NB4 (cell line): ENCODE measurements at regions not wholly inside any gene's neighbourhood (a gene's known extent, or its start where the extent isn't known, plus 50 kb on each side); places are given as distances from the start of the nearest gene placed in this dataset.

Experiments used
- MYC ChIP-seq: IDR thresholded peaks from 2 replicates; pipeline ENCODE4 v1.6.1; 2011; ENCODE audit warnings: low read depth, low read length
- POLR2A ChIP-seq: IDR thresholded peaks from 2 replicates; pipeline ENCODE4 v1.6.1; 2011; ENCODE audit warnings: mild to moderate bottlenecking; ENCODE audit not compliant: insufficient read length; ENCODE audit errors: extremely low read depth
- TF ChIP-seq, protein P1 (sequence below): IDR thresholded peaks from one replicate; pipeline ENCODE4 v1.5.1; 2012; ENCODE audit warnings: low read depth, low read length

DNA sequence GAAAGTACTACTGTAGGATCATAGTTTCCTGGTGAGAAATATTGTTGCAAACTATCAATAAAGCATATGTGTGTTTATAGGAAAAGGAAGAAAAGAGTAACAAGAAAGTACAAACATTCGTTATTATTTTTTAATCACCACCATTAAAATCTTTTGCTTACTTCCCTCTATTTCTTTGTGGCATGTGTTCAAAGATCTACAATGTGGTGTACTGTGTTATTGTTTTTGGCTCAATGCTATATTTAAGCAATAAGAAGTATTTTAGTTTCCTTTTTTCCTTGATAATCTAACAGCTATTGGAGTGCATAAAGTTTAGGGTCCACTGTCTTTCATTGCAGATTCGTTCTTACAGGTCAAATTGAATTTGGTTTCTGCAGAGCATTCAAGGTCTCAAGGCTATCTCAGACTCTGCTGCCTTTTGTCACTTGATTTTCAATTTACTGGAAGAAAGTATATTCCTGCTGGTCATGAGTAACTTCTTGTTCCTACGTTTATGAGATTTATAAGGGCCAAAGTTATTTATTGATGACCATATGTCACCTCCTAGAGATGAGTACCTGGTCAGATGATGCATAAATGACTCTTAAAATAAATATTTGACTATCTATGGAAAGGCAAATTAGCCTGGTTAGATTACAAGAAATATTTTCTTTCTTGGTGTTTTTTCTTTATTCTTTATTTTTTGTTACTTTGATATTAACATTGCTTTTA is 323.0 kb downstream of the TMEM167A start:
- TF ChIP-seq, protein P1, sequence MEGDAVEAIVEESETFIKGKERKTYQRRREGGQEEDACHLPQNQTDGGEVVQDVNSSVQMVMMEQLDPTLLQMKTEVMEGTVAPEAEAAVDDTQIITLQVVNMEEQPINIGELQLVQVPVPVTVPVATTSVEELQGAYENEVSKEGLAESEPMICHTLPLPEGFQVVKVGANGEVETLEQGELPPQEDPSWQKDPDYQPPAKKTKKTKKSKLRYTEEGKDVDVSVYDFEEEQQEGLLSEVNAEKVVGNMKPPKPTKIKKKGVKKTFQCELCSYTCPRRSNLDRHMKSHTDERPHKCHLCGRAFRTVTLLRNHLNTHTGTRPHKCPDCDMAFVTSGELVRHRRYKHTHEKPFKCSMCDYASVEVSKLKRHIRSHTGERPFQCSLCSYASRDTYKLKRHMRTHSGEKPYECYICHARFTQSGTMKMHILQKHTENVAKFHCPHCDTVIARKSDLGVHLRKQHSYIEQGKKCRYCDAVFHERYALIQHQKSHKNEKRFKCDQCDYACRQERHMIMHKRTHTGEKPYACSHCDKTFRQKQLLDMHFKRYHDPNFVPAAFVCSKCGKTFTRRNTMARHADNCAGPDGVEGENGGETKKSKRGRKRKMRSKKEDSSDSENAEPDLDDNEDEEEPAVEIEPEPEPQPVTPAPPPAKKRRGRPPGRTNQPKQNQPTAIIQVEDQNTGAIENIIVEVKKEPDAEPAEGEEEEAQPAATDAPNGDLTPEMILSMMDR = no peak
- TF ChIP-seq POLR2A (no peak), MYC (no peak)
